ENCODE measurements at regions not wholly inside any gene's neighbourhood (a gene's known extent, or its start where the extent isn't known, plus 50 kb on each side); places are given as distances from the start of the nearest gene placed in this dataset.
A peak's percentile ranks its signal among the peaks of the same experiment; 100 is the strongest.
"Not testable (repeated sequence)": the region's sequence is repeated elsewhere in the genome, so short reads cannot be mapped to it uniquely, and the experiment has no call there.

GRCh38 chr11:10998674-10999073 is 140.8 kb upstream of the ZBED5 start:
- no peak for DNase-seq

GRCh38 chr11:10996678-10997077 is 138.8 kb upstream of the ZBED5 start:
- no peak for DNase-seq

GRCh38 chr11:10993640-10994039 is 135.8 kb upstream of the ZBED5 start:
- DNase-seq = no peak

GRCh38 chr11:10993186-10993585 is 135.3 kb upstream of the ZBED5 start:
- no peak for DNase-seq

GRCh38 chr11:10991393-10991792 is 133.5 kb upstream of the ZBED5 start:
- DNase-seq = no peak

GRCh38 chr11:10990637-10991193 is 132.9 kb upstream of the ZBED5 start:
- DNase-seq = no peak

GRCh38 chr11:10990160-10990559 is 132.3 kb upstream of the ZBED5 start:
- DNase-seq = no peak

GRCh38 chr11:10986006-10986405 is 128.2 kb upstream of the ZBED5 start:
- no peak for DNase-seq

- DNase-seq = no peak
Observed at GRCh38 chr11:10984742-10985141, 126.9 kb upstream of the ZBED5 start.

GRCh38 chr11:10984250-10984649 is 126.4 kb upstream of the ZBED5 start:
- no peak for DNase-seq

GRCh38 chr11:10982704-10983510 is 125.1 kb upstream of the ZBED5 start:
- no peak for DNase-seq

- peak; percentile 56 to 69 for DNase-seq
Observed at GRCh38 chr11:10979529-10979928, 121.7 kb upstream of the ZBED5 start.

GRCh38 chr11:10978198-10978597 is 120.3 kb upstream of the ZBED5 start:
- no peak for DNase-seq

- no peak for DNase-seq
Observed at GRCh38 chr11:10975287-10975721, 117.5 kb upstream of the ZBED5 start.

GRCh38 chr11:10973416-10973815 is 115.6 kb upstream of the ZBED5 start:
- DNase-seq = no peak

GRCh38 chr11:10970926-10971325 is 113.1 kb upstream of the ZBED5 start:
- DNase-seq = no peak

- no peak for DNase-seq
Observed at GRCh38 chr11:10969387-10969786, 111.5 kb upstream of the ZBED5 start.

- not testable (repeated sequence) for DNase-seq
Observed at GRCh38 chr11:10956884-10957283, 99.0 kb upstream of the ZBED5 start.

GRCh38 chr11:10955616-10956015 is 97.8 kb upstream of the ZBED5 start:
- DNase-seq = no peak

- no peak for DNase-seq
Observed at GRCh38 chr11:10954184-10954583, 96.3 kb upstream of the ZBED5 start.

GRCh38 chr11:10952872-10953271 is 95.0 kb upstream of the ZBED5 start:
- DNase-seq = no peak

- not testable (repeated sequence) for DNase-seq
Observed at GRCh38 chr11:10947935-10948334, 90.1 kb upstream of the ZBED5 start.

GRCh38 chr11:10946072-10946471 is 88.2 kb upstream of the ZBED5 start:
- no peak for DNase-seq

GRCh38 chr11:10945196-10945595 is 87.3 kb upstream of the ZBED5 start:
- no peak for DNase-seq

GRCh38 chr11:10943968-10944367 is 86.1 kb upstream of the ZBED5 start:
- DNase-seq = no peak

Data from AML-193 (cell line).